Right ventricle myocardium inferior (tissue), 1 donor: ENCODE measurements at regions not wholly inside any gene's neighbourhood (a gene's known extent, or its start where the extent isn't known, plus 50 kb on each side); places are given as distances from the start of the nearest gene placed in this dataset.

Source experiments
- ATAC-seq: fragments of 200-7000 bp; cut with Tn5 transposase; one replicate; pipeline ENCODE4 v1.9.1; 2020; ENCODE audit warnings: mild to moderate bottlenecking, moderate library complexity
- DNase-seq: peaks from one replicate; pipeline ENCODE4 v3.0.0; 2021; ENCODE audit errors: missing footprints
- intact Hi-C: fragments of 100-400 bp; cut with DNase I; formaldehyde crosslinking; loops from one replicate; pipeline ENCODE4 v1.11.0; 2022
- donor health status: DM: no; HTN: yes; CAD: no; lungs with severe emphysema.

GRCh38 chr5:8289779-8290178, 420.8 kb downstream of the MTRR start:
- ATAC-seq = no peak
- intact Hi-C loops = no loop called here
- no peak for DNase-seq

- no peak for ATAC-seq
- DNase-seq = no peak
- intact Hi-C loops = no loop called here
These were observed 421.8 kb downstream of the MTRR start for GRCh38 chr5:8290721-8291120.

GRCh38 chr5:8291641-8292040, 422.7 kb downstream of the MTRR start:
- ATAC-seq = no peak
- intact Hi-C loops = no loop called here
- no peak for DNase-seq

- intact Hi-C loops = no loop called here
- no peak for ATAC-seq
These were observed 426.2 kb downstream of the MTRR start for GRCh38 chr5:8295141-8295540.

GRCh38 chr5:8299716-8300115, 430.8 kb downstream of the MTRR start:
- DNase-seq (no peak), ATAC-seq (no peak)
- intact Hi-C loops = no loop called here

More at GRCh38 chr5:8295141-8295540, 426.2 kb downstream of the MTRR start:
- no peak for DNase-seq

- intact Hi-C loops = no loop called here
- DNase-seq (no peak), ATAC-seq (no peak)
These were observed 435.4 kb downstream of the MTRR start for GRCh38 chr5:8304341-8304740.

GRCh38 chr5:8306288-8306896, 437.4 kb downstream of the MTRR start:
- DNase-seq (no peak), ATAC-seq (no peak)
- intact Hi-C loops = no loop called here

- ATAC-seq = no peak
- intact Hi-C loops = no loop called here
- no peak for DNase-seq
These were observed 446.0 kb downstream of the MTRR start for GRCh38 chr5:8314965-8315364.

- intact Hi-C loops = no loop called here
- DNase-seq = no peak
- no peak for ATAC-seq
These were observed 447.8 kb downstream of the MTRR start for GRCh38 chr5:8316608-8317280.

GRCh38 chr5:8317335-8317734, 448.4 kb downstream of the MTRR start:
- ATAC-seq (no peak), DNase-seq (no peak)
- intact Hi-C loops = no loop called here

GRCh38 chr5:8320244-8320643, 451.3 kb downstream of the MTRR start:
- intact Hi-C loops = no loop called here
- no peak for DNase-seq
- no peak for ATAC-seq

GRCh38 chr5:8321272-8321671, 452.3 kb downstream of the MTRR start:
- intact Hi-C loops = no loop called here
- no peak for DNase-seq
- ATAC-seq = no peak

GRCh38 chr5:8322484-8322883, 453.5 kb downstream of the MTRR start:
- intact Hi-C loops = no loop called here
- DNase-seq (no peak), ATAC-seq (no peak)

- no peak for ATAC-seq
- intact Hi-C loops = no loop called here
- DNase-seq = no peak
These were observed 458.1 kb downstream of the MTRR start for GRCh38 chr5:8327016-8327415.

GRCh38 chr5:8329773-8330172, 460.8 kb downstream of the MTRR start:
- ATAC-seq = no peak
- intact Hi-C loops = no loop called here

GRCh38 chr5:8332666-8333445, 463.9 kb downstream of the MTRR start:
- DNase-seq (no peak), ATAC-seq (no peak)
- intact Hi-C loops = no loop called here

More at GRCh38 chr5:8329773-8330172, 460.8 kb downstream of the MTRR start:
- DNase-seq = no peak

- ATAC-seq (no peak), DNase-seq (no peak)
- intact Hi-C loops = no loop called here
These were observed 464.5 kb downstream of the MTRR start for GRCh38 chr5:8333485-8333884.

- intact Hi-C loops = no loop called here
- DNase-seq = no peak
- no peak for ATAC-seq
These were observed 465.0 kb downstream of the MTRR start for GRCh38 chr5:8333977-8334376.

- intact Hi-C loops = no loop called here
- DNase-seq (no peak), ATAC-seq (no peak)
These were observed 471.3 kb downstream of the MTRR start for GRCh38 chr5:8340261-8340660.

GRCh38 chr5:8340739-8341344, 471.9 kb downstream of the MTRR start:
- intact Hi-C loops = no loop called here
- ATAC-seq (no peak), DNase-seq (no peak)
